ENCODE measurements at regions not wholly inside any gene's neighbourhood (a gene's known extent, or its start where the extent isn't known, plus 50 kb on each side); places are given as distances from the start of the nearest gene placed in this dataset.
"Not testable (repeated sequence)": the region's sequence is repeated elsewhere in the genome, so short reads cannot be mapped to it uniquely, and the experiment has no call there.

GRCh38 chr2:53217250-53217649, 550.4 kb upstream of the CHAC2 start:
- ATAC-seq (peak; percentile 34), DNase-seq (ENCODE audit: low spot score in 2 of 2) (no peak)
- Mint-ChIP-seq H3K27ac (no peak overlapping the region), H3K4me1 (peaks cover 10% of the 10 kb centered on the region), H3K4me3 (no peak overlapping the region), H3K36me3 (no peaks in the 10 kb centered on the region), H3K9me3 (peaks cover 22% of the 10 kb centered on the region)

GRCh38 chr2:53216805-53217204, 550.8 kb upstream of the CHAC2 start:
- ATAC-seq = peak; percentile 70
- H3K9me3 Mint-ChIP-seq = peaks cover 22% of the 10 kb centered on the region

GRCh38 chr2:53212576-53212975, 555.0 kb upstream of the CHAC2 start:
- no peak overlapping the region for H3K27ac Mint-ChIP-seq
- H3K4me1 Mint-ChIP-seq = peaks cover 10% of the 10 kb centered on the region
- H3K36me3 Mint-ChIP-seq = no peaks in the 10 kb centered on the region
- ATAC-seq (no peak), DNase-seq (ENCODE audit: low spot score in 2 of 2) (no peak)
- H3K4me3 Mint-ChIP-seq = no peak overlapping the region
- peaks cover 12% of the 10 kb centered on the region for H3K9me3 Mint-ChIP-seq

More at GRCh38 chr2:53216805-53217204, 550.8 kb upstream of the CHAC2 start:
- Mint-ChIP-seq H3K4me1 (peaks cover 10% of the 10 kb centered on the region), H3K4me3 (peak overlapping the region; percentile 20), H3K27ac (peak overlapping the region; percentile 63), H3K36me3 (no peaks in the 10 kb centered on the region)
- no peak for DNase-seq (ENCODE audit: low spot score in 2 of 2)

GRCh38 chr2:53211201-53211774, 556.3 kb upstream of the CHAC2 start:
- Mint-ChIP-seq H3K36me3 (no peaks in the 10 kb centered on the region), H3K9me3 (peaks cover 12% of the 10 kb centered on the region), H3K4me1 (peaks cover 4% of the 10 kb centered on the region), H3K27ac (no peak overlapping the region), H3K4me3 (no peak overlapping the region)
- DNase-seq (ENCODE audit: low spot score in 2 of 2) (no peak), ATAC-seq (no peak)

- peak; percentile 58 for ATAC-seq
- H3K9me3 Mint-ChIP-seq = peaks cover 7% of the 10 kb centered on the region
- H3K36me3 Mint-ChIP-seq = no peaks in the 10 kb centered on the region
- no peaks in the 10 kb centered on the region for H3K4me1 Mint-ChIP-seq
- DNase-seq (ENCODE audit: low spot score in 2 of 2) = no peak
- H3K4me3 Mint-ChIP-seq = no peak overlapping the region
- no peak overlapping the region for H3K27ac Mint-ChIP-seq
Observed at GRCh38 chr2:53210538-53210937, 557.1 kb upstream of the CHAC2 start.

GRCh38 chr2:53209679-53210458, 557.7 kb upstream of the CHAC2 start:
- Mint-ChIP-seq H3K4me1 (no peaks in the 10 kb centered on the region), H3K9me3 (peaks cover 7% of the 10 kb centered on the region), H3K4me3 (no peak overlapping the region), H3K27ac (no peak overlapping the region), H3K36me3 (no peaks in the 10 kb centered on the region)
- ATAC-seq (no peak), DNase-seq (ENCODE audit: low spot score in 2 of 2) (no peak)

- Mint-ChIP-seq H3K27ac (no peak overlapping the region), H3K9me3 (no peaks in the 10 kb centered on the region), H3K36me3 (no peaks in the 10 kb centered on the region), H3K4me1 (no peaks in the 10 kb centered on the region), H3K4me3 (no peak overlapping the region)
- ATAC-seq = peak; percentile 40
- DNase-seq (ENCODE audit: low spot score in 2 of 2) = no peak
Observed at GRCh38 chr2:53208815-53209214, 558.8 kb upstream of the CHAC2 start.

- H3K9me3 Mint-ChIP-seq; DNase-seq (ENCODE audit: low spot score in 2 of 2); H3K4me1 Mint-ChIP-seq; H3K36me3 Mint-ChIP-seq; ATAC-seq; H3K4me3 Mint-ChIP-seq; H3K27ac Mint-ChIP-seq: not testable (repeated sequence)
Observed at GRCh38 chr2:53206226-53206625, 561.4 kb upstream of the CHAC2 start.

- Mint-ChIP-seq H3K4me3 (no peak overlapping the region), H3K27ac (no peak overlapping the region)
- no peak for DNase-seq (ENCODE audit: low spot score in 2 of 2)
Observed at GRCh38 chr2:53202063-53202462, 565.5 kb upstream of the CHAC2 start.

GRCh38 chr2:53200072-53200471, 567.5 kb upstream of the CHAC2 start:
- no peaks in the 10 kb centered on the region for H3K4me1 Mint-ChIP-seq
- H3K36me3 Mint-ChIP-seq = no peaks in the 10 kb centered on the region
- DNase-seq (ENCODE audit: low spot score in 2 of 2) (no peak), ATAC-seq (no peak)
- no peak overlapping the region for H3K27ac Mint-ChIP-seq
- no peaks in the 10 kb centered on the region for H3K9me3 Mint-ChIP-seq
- no peak overlapping the region for H3K4me3 Mint-ChIP-seq

More at GRCh38 chr2:53202063-53202462, 565.5 kb upstream of the CHAC2 start:
- H3K4me1 Mint-ChIP-seq = no peaks in the 10 kb centered on the region
- no peaks in the 10 kb centered on the region for H3K36me3 Mint-ChIP-seq
- H3K9me3 Mint-ChIP-seq = no peaks in the 10 kb centered on the region
- ATAC-seq = no peak

- no peak overlapping the region for H3K4me3 Mint-ChIP-seq
Observed at GRCh38 chr2:53188851-53189510, 578.6 kb upstream of the CHAC2 start.

GRCh38 chr2:53183581-53183980, 584.0 kb upstream of the CHAC2 start:
- DNase-seq (ENCODE audit: low spot score in 2 of 2) (no peak), ATAC-seq (no peak)
- H3K27ac Mint-ChIP-seq = no peak overlapping the region
- no peaks in the 10 kb centered on the region for H3K36me3 Mint-ChIP-seq
- H3K4me1 Mint-ChIP-seq = peaks cover 22% of the 10 kb centered on the region
- no peaks in the 10 kb centered on the region for H3K9me3 Mint-ChIP-seq
- H3K4me3 Mint-ChIP-seq = no peak overlapping the region

More at GRCh38 chr2:53188851-53189510, 578.6 kb upstream of the CHAC2 start:
- H3K36me3 Mint-ChIP-seq = no peaks in the 10 kb centered on the region
- no peak for ATAC-seq
- no peaks in the 10 kb centered on the region for H3K9me3 Mint-ChIP-seq
- no peaks in the 10 kb centered on the region for H3K4me1 Mint-ChIP-seq
- DNase-seq (ENCODE audit: low spot score in 2 of 2) = no peak
- H3K27ac Mint-ChIP-seq = no peak overlapping the region

GRCh38 chr2:53182601-53183000, 585.0 kb upstream of the CHAC2 start:
- no peak for ATAC-seq
- no peaks in the 10 kb centered on the region for H3K9me3 Mint-ChIP-seq
- peak overlapping the region; percentile 86 for H3K27ac Mint-ChIP-seq
- H3K36me3 Mint-ChIP-seq = no peaks in the 10 kb centered on the region
- peak overlapping the region; percentile 9 for H3K4me3 Mint-ChIP-seq
- H3K4me1 Mint-ChIP-seq = peaks cover 22% of the 10 kb centered on the region
- no peak for DNase-seq (ENCODE audit: low spot score in 2 of 2)

GRCh38 chr2:53181759-53182158, 585.8 kb upstream of the CHAC2 start:
- peak overlapping the region; percentile 20 for H3K4me3 Mint-ChIP-seq
- H3K36me3 Mint-ChIP-seq = no peaks in the 10 kb centered on the region
- ATAC-seq (peak; percentile 34), DNase-seq (ENCODE audit: low spot score in 2 of 2) (no peak)
- H3K4me1 Mint-ChIP-seq = peaks cover 22% of the 10 kb centered on the region
- peak overlapping the region; percentile 86 for H3K27ac Mint-ChIP-seq
- no peaks in the 10 kb centered on the region for H3K9me3 Mint-ChIP-seq

- peaks cover 14% of the 10 kb centered on the region for H3K4me1 Mint-ChIP-seq
- H3K4me3 Mint-ChIP-seq = no peak overlapping the region
- H3K27ac Mint-ChIP-seq = no peak overlapping the region
Observed at GRCh38 chr2:53177327-53177726, 590.3 kb upstream of the CHAC2 start.

GRCh38 chr2:53174539-53174938, 593.1 kb upstream of the CHAC2 start:
- H3K4me1 Mint-ChIP-seq = no peaks in the 10 kb centered on the region
- DNase-seq (ENCODE audit: low spot score in 2 of 2) (no peak), ATAC-seq (no peak)
- peaks cover 3% of the 10 kb centered on the region for H3K9me3 Mint-ChIP-seq
- no peak overlapping the region for H3K4me3 Mint-ChIP-seq
- H3K27ac Mint-ChIP-seq = no peak overlapping the region
- no peaks in the 10 kb centered on the region for H3K36me3 Mint-ChIP-seq

More at GRCh38 chr2:53177327-53177726, 590.3 kb upstream of the CHAC2 start:
- no peaks in the 10 kb centered on the region for H3K36me3 Mint-ChIP-seq
- peaks cover 3% of the 10 kb centered on the region for H3K9me3 Mint-ChIP-seq
- no peak for ATAC-seq
- DNase-seq (ENCODE audit: low spot score in 2 of 2) = no peak

Data from stimulated activated effector memory CD8-positive, alpha-beta T cell treated with anti-CD3 and anti-CD28 coated beads, Interleukin-12 subunit alpha, Interleukin-12 subunit beta, amount 100 ng/mL, for 72 hours (primary cell).